PC-9 (cell line): ENCODE measurements at regions not wholly inside any gene's neighbourhood (a gene's known extent, or its start where the extent isn't known, plus 50 kb on each side); places are given as distances from the start of the nearest gene placed in this dataset.

ENCODE experiments used
- BruUV-seq: library from RNA; stranded (reverse); fragments of 400-500 nt; replicated peaks from 2 replicates; lab custom pipeline; 2021; lab: Mats Ljungman, UMichigan
- CTCF ChIA-PET: fragments of 300-600 bp; sonication (Branson Sonifier 250); formaldehyde crosslinking; loops from one replicate; lab custom pipeline; 2022; ENCODE audit warnings: antibody characterized with exemption; lab: Charles Lee
- POLR2A ChIA-PET: fragments of 300-600 bp; sonication (Branson Sonifier 250); formaldehyde crosslinking; loops from one replicate; lab custom pipeline; 2022; ENCODE audit warnings: antibody characterized with exemption; ENCODE audit not compliant: unreplicated experiment; lab: Charles Lee
- DNase-seq, 2 experiments: peaks; one replicate each; pipeline versions ENCODE4 v3.0.0 to v3.0.0-alpha.2; 2015 to 2022; ENCODE audit warnings: mixed read lengths in 1 of 2
- H2AFZ ChIP-seq: fragments of 200-600 bp; sonication (generic); 2 replicates; pipeline ENCODE4 v1.8.1; 2017; ENCODE audit warnings: antibody characterized with exemption
- H3F3A ChIP-seq: fragments of 200-600 bp; sonication (generic); 2 replicates; pipeline ENCODE4 v1.8.1; 2017; ENCODE audit warnings: antibody characterized with exemption, mild to moderate bottlenecking, low read depth; ENCODE audit not compliant: insufficient read depth
- H3K27ac ChIP-seq: fragments of 200-600 bp; sonication (generic); 2 replicates; pipeline ENCODE4 v1.6.1; 2016; ENCODE audit warnings: mixed run types
- H3K27me3 ChIP-seq: fragments of 200-600 bp; sonication (generic); 2 replicates; pipeline ENCODE4 v1.6.1; 2016; ENCODE audit warnings: low read depth, mixed run types; ENCODE audit not compliant: insufficient read depth
- H3K36me3 ChIP-seq: fragments of 200-600 bp; sonication (generic); 2 replicates; pipeline ENCODE4 v1.6.1; 2016; ENCODE audit warnings: low read depth, mixed run types
- H3K4me1 ChIP-seq: fragments of 200-600 bp; sonication (generic); replicated peaks from 2 replicates; pipeline ENCODE4 v1.6.1; 2016; ENCODE audit warnings: mixed run types; ENCODE audit not compliant: insufficient read depth
- H3K4me2 ChIP-seq: fragments of 200-600 bp; sonication (generic); 2 replicates; pipeline ENCODE4 v1.6.1; 2017; ENCODE audit warnings: mixed run types
- H3K4me3 ChIP-seq: fragments of 200-600 bp; sonication (generic); 2 replicates; pipeline ENCODE4 v1.6.1; 2016; ENCODE audit warnings: mixed run types
- H3K79me2 ChIP-seq: fragments of 200-600 bp; sonication (generic); 2 replicates; pipeline ENCODE4 v1.6.1; 2017; ENCODE audit warnings: low read depth, mixed run types
- H3K9me2 ChIP-seq: fragments of 200-600 bp; sonication (generic); 2 replicates; pipeline ENCODE4 v1.8.1; 2017; ENCODE audit warnings: mild to moderate bottlenecking; ENCODE audit not compliant: insufficient read depth
- H3K9me3 ChIP-seq: fragments of 200-600 bp; sonication (generic); 2 replicates; pipeline ENCODE4 v1.8.1; 2016; ENCODE audit warnings: low read depth; ENCODE audit not compliant: insufficient read depth
- H4K20me1 ChIP-seq: fragments of 200-600 bp; sonication (generic); 2 replicates; pipeline ENCODE4 v1.8.1; 2017; ENCODE audit not compliant: insufficient read depth
- EZH2 ChIP-seq: fragments of 200-600 bp; sonication (generic); IDR thresholded peaks from 2 replicates; pipeline ENCODE4 v1.8.0; 2017; ENCODE audit warnings: antibody characterized with exemption, low read depth
- intact Hi-C: fragments of 100-400 bp; cut with micrococcal nuclease; formaldehyde crosslinking; loops from one replicate; pipeline ENCODE4 v1.10.0; 2022; ENCODE audit not compliant: unreplicated experiment
- TF ChIP-seq, protein P1 (sequence below): fragments of 200-600 bp; sonication (generic); conservative IDR thresholded peaks from 2 replicates; pipeline ENCODE4 v1.6.1; 2017; ENCODE audit warnings: mixed run types, antibody characterized with exemption, mild to moderate bottlenecking, moderate library complexity

DNA sequence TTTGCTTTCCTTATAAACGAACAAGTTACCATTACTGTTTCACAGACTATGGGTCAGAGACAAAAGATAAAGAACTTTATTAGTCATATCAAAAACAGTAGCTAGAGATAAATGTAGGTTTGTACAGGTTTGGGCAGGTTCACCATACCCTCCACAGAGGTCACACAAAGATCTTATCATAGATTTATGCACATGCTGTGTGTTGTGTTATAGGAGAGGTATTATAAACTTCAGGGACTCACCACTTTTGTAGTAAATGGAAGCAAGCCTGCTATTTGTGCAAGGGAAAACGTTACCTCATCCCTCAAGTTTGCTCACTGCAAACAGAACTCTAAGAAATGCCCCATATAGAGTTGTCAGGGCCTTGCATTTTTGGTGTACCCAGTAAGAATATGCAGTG, 584.5 kb upstream of the LRRTM1 start:
- no peak for DNase-seq
- no TSS peak for BruUV-seq
- H3K27me3 ChIP-seq = no peaks in the 10 kb centered on the region
- H3K79me2 ChIP-seq = no peaks in the 10 kb centered on the region
- no peaks in the 10 kb centered on the region for H3K9me3 ChIP-seq
- ChIA-PET POLR2A (no interaction called here), CTCF (no interaction called here)
- intact Hi-C loops = no loop called here
- H3K9me2 ChIP-seq = no peaks in the 10 kb centered on the region
- no peak overlapping the region for H2AFZ ChIP-seq
- H3K4me1 ChIP-seq = no peaks in the 10 kb centered on the region
- H3K36me3 ChIP-seq = no peaks in the 10 kb centered on the region
- H3K4me3 ChIP-seq = no peak overlapping the region
- H3F3A ChIP-seq = no peaks in the 10 kb centered on the region
- TF ChIP-seq EZH2 = no peak
- TF ChIP-seq, protein P1, sequence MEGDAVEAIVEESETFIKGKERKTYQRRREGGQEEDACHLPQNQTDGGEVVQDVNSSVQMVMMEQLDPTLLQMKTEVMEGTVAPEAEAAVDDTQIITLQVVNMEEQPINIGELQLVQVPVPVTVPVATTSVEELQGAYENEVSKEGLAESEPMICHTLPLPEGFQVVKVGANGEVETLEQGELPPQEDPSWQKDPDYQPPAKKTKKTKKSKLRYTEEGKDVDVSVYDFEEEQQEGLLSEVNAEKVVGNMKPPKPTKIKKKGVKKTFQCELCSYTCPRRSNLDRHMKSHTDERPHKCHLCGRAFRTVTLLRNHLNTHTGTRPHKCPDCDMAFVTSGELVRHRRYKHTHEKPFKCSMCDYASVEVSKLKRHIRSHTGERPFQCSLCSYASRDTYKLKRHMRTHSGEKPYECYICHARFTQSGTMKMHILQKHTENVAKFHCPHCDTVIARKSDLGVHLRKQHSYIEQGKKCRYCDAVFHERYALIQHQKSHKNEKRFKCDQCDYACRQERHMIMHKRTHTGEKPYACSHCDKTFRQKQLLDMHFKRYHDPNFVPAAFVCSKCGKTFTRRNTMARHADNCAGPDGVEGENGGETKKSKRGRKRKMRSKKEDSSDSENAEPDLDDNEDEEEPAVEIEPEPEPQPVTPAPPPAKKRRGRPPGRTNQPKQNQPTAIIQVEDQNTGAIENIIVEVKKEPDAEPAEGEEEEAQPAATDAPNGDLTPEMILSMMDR = no peak
- H4K20me1 ChIP-seq = no peaks in the 10 kb centered on the region
- no peak overlapping the region for H3K27ac ChIP-seq
- H3K4me2 ChIP-seq = no peak overlapping the region

DNA sequence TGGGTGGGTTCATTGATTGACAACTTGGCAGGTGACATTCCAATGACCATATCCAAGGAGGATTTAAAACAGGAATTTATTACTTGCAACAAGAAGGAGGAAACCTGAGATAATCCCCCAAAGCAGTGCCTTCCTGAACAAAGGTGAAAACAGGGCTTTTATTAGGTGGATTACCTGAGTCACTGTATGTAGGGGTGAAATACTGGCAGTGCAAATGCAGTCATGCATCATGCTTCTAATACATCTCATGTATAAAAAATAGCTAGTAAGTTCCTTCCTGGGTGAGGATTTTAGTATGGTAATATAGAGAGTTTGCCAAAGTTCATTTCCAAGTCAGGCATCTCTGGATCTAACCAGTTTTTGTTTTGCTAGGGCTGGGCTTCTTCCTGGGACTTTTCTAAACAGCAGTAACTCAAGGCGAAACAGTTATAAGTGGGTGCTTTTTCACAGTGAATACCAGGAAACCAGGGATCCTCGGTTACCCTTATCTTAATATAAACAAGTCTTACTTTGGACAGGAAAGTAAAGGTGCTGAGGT, 583.4 kb upstream of the LRRTM1 start:
- Histone ChIP-seq H3K27me3 (no peaks in the 10 kb centered on the region), H3K9me2 (no peaks in the 10 kb centered on the region), H2AFZ (no peak overlapping the region), H3K36me3 (no peaks in the 10 kb centered on the region), H3K4me3 (no peak overlapping the region), H3K9me3 (no peaks in the 10 kb centered on the region), H3F3A (no peaks in the 10 kb centered on the region), H3K4me1 (no peaks in the 10 kb centered on the region), H3K4me2 (no peak overlapping the region), H3K79me2 (no peaks in the 10 kb centered on the region), H4K20me1 (no peaks in the 10 kb centered on the region), H3K27ac (no peak overlapping the region)
- BruUV-seq = no TSS peak
- TF ChIP-seq EZH2 = no peak
- TF ChIP-seq, protein P1 = no peak
- ChIA-PET POLR2A (no interaction called here), CTCF (no interaction called here)
- no peak for DNase-seq
- intact Hi-C loops = no loop called here

- H3F3A ChIP-seq = no peaks in the 10 kb centered on the region
- no peaks in the 10 kb centered on the region for H3K4me1 ChIP-seq
- H3K27ac ChIP-seq = no peak overlapping the region
- no peak overlapping the region for H3K4me2 ChIP-seq
- TF ChIP-seq, protein P1 = no peak
- TF ChIP-seq EZH2 = no peak
- H3K27me3 ChIP-seq = peaks cover 8% of the 10 kb centered on the region
- H3K9me3 ChIP-seq = no peaks in the 10 kb centered on the region
- H4K20me1 ChIP-seq = no peaks in the 10 kb centered on the region
- DNase-seq = no peak
- H2AFZ ChIP-seq = no peak overlapping the region
- no TSS peak for BruUV-seq
- H3K36me3 ChIP-seq = no peaks in the 10 kb centered on the region
- ChIA-PET CTCF (no interaction called here), POLR2A (no interaction called here)
- no peaks in the 10 kb centered on the region for H3K9me2 ChIP-seq
- no peak overlapping the region for H3K4me3 ChIP-seq
- no peaks in the 10 kb centered on the region for H3K79me2 ChIP-seq
- intact Hi-C loops = no loop called here
Measured at GRCh38 chr2:80874374-80874773, 569.8 kb upstream of the LRRTM1 start.
